HG03565 (cell line): ENCODE measurements at regions not wholly inside any gene's neighbourhood (a gene's known extent, or its start where the extent isn't known, plus 50 kb on each side); places are given as distances from the start of the nearest gene placed in this dataset.
"Not testable (repeated sequence)": the region's sequence is repeated elsewhere in the genome, so short reads cannot be mapped to it uniquely, and the experiment has no call there.

Source experiments
- ATAC-seq: cut with Tn5 transposase; IDR thresholded peaks from one replicate; pipeline ENCODE4 v1.9.1; 2021; ENCODE audit warnings: mild to moderate bottlenecking, moderate library complexity; ENCODE audit not compliant: unreplicated experiment

DNA sequence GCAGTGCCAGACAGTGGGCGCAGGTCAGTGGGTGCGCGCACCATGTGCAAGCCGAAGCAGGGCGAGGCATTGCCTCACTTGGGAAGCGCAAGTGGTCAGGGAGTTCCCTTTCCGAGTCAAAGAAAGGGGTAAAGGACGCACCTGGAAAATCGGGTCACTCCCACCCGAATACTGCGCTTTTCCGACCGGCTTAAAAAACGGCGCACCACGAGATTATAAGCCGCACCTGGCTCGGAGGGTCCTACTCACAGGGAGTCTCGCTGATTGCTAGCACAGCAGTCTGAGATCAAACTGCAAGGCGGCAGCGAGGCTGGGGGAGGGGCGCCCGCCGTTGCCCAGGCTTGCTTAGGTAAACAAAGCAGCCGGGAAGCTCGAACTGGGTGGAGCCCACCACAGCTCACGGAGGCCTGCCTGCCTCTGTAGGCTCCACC is 77.9 kb downstream of the NR4A2 start:
- ATAC-seq, result not testable (repeated sequence)

GRCh38 chr2:156253765-156254164 is 78.8 kb downstream of the NR4A2 start:
- no peak for ATAC-seq

- ATAC-seq, result no peak
Observed at GRCh38 chr2:156242874-156243273, 89.6 kb downstream of the NR4A2 start.

DNA sequence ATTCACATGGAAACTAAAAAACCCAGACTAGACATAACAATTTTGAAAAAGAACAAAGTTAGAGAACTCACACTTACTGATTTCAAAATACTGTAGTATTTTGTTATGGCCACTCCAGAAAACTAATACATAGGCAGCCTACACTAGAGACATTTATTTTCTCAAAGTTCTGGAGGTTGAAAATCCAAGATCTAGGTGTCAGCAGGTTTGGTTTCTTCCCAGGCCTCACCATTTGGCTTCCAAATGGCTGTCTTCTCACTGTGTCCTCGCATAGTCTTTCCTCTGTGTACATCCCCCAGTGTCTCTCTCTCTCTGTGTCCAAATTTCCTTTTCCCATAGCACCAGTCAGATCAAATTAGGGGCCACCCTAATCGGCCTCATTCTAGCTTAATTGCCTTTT is 95.0 kb downstream of the NR4A2 start:
- no peak for ATAC-seq

DNA sequence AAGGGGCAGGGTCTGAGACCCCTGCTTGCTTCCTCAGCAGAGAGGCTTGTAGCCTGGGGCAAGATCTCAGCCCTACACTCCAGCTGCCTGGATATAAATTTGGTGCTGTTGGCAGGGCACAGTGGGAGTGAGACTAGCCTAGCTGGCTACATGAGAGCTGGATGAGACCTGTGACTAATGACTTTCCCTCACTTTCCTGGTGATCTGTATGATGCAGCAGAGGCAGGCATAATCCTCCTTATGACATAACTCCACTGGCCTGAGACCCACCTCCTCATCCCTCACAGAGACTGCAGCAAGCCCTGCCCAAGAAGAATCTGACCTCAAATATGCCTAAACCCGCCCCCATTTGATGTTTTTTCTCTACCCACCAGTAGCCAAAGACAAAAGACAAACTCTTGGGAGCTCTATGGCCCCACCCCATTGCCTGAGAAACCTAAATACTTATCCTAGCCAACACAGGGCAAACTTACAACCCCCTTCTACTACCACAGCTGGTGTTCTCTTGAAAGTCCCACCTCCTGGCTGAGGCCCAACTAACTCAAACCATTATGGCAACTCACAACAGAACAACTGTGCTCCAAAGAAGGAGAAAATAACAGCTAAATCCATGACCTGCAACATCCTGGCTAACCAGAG is 102.7 kb downstream of the NR4A2 start:
- ATAC-seq, result no peak

GRCh38 chr2:156223328-156223727 is 109.2 kb downstream of the NR4A2 start:
- not testable (repeated sequence) for ATAC-seq

DNA sequence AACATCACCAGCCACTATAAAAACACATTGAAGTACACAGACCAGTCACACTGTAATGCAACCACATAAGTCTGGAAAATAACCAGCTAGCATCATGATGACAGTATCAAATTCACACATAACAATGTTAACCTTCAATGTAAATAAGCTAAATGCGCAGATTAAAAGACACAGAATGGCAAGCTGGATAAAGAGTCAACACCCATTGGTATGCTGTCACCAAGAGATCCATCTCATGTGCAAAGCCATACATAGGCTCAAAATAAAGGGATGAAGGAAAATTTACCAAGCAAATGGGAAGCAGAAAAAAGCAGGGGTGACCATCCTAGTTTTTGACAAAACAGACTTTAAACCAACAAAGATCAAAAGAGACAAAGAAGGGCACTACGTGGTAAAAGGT is 110.8 kb downstream of the NR4A2 start:
- no peak for ATAC-seq

DNA sequence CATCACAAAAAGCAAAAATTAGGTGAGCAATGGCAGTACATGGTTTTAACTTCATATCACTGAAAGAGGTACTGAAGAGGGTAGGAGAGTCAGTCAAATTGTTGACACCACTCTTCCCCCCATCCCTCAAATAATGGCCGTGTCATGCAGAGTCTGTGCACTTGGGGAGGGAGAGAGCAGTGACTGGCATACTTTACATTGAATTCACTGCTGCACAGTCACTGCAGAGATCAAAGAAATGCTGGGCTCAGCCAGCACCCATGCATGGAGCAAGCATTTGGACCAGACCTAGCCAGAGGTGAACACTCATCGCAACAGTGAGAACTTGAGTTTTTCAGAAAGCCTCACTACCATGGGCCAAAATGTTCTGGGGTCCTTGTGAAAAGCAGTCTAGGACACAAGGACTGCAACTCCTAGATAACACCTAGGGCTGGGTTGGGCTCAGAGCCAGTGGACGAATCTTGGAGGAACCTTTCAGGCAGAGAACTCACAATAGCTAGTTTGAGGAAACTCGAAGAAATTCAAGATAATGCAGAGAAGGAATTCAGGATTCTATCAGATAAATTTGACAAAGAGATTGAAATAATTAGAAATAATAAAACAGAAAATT is 112.9 kb downstream of the NR4A2 start:
- no peak for ATAC-seq

DNA sequence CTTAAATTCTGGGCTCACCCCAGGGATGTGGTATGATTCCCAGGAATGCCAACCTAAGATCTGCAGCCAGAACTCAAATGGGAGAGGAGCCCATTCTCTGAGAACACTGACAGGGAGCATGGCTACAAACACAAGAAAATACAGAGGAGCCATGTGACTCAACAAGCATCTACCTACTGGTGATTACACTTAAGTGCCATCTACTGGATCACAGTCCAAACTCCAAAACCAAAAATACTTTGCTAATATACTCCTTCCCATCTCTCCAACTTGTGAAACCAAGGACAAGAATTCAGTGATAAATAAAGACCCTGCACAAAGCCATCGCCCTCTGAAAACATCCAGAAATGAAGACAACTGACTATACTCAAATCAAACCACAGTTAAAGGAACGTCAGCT is 116.9 kb downstream of the NR4A2 start:
- no peak for ATAC-seq

GRCh38 chr2:156211318-156211717 is 121.2 kb downstream of the NR4A2 start:
- ATAC-seq, result no peak

DNA sequence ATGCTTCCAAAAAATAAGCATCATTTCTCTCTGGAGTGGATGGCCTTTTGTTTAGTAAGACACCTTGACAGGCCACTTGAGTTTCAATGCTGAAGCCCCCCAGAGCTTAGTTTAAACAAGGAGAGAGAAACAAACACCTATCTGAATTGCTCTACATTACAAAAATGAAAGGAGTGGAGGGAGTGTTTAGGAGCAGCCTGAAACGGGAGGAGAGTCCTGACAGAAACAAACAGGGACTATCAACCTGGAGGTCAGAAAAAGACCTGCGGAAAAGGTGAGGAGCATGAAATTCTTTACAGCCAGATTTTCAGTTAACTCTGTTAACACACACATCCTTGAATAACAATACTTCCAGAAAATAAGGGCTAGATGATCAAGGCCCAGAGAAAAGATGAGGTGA is 126.2 kb downstream of the NR4A2 start:
- no peak for ATAC-seq

- ATAC-seq, result no peak
Observed at GRCh38 chr2:156199588-156199987, 132.9 kb downstream of the NR4A2 start.

DNA sequence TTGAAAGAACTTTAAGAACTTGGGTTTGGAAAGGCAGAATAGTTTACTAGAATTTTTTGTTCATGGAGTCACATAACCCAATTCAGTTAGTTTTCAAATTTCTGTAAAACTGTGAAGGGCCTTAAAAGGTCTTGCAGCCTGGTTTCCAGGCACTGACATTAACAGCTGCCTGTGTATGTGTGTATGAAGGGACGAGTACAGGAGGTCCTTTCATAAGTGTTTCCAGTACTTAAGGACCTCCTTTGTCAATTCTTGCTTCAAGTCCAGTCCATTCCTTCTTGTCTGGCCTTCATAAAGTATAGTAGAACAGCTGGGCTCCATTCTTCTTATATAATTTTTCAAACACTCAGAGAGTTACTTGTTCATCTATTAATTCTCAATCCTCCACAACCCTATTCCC is 136.5 kb downstream of the NR4A2 start:
- ATAC-seq, result no peak

DNA sequence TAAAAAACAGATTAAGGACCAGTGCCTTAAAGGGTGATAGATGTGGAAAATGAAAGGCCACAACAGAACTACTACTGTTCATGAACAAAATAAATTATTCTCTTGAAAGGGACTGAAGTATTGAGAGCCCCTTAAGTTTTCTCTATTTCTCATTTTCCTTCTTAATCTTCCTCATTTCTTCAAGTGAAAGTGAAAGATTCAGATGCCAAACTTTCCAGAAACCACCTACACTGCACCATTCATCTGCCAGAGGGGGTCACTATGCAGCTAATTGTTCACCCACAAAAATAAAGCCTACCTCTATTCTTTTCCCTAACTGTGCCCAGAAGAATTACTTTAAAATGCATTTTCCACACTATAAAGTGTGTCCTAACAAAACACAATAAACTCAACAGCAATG is 140.1 kb downstream of the NR4A2 start:
- peak; percentile 60 for ATAC-seq

DNA sequence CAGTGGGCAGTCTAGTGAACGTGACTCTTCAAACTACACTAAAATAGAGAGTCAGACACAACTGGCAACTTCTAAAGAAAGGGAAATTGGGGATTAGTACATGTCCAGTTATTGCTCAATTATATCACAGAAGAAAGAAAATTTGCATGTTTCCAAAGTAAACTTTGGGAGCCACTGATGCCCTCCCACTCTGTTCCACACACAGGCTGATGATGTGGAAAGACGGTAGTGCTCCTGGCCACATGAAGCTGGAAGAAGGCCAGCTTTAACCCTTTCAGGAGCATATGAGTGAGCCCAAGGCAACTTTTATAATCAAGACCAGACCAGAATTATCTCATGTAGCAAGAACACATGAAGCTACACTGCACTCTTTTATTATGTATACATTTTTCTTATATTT is 141.0 kb downstream of the NR4A2 start:
- no peak for ATAC-seq

- no peak for ATAC-seq
Observed at GRCh38 chr2:156190517-156190916, 142.0 kb downstream of the NR4A2 start.

DNA sequence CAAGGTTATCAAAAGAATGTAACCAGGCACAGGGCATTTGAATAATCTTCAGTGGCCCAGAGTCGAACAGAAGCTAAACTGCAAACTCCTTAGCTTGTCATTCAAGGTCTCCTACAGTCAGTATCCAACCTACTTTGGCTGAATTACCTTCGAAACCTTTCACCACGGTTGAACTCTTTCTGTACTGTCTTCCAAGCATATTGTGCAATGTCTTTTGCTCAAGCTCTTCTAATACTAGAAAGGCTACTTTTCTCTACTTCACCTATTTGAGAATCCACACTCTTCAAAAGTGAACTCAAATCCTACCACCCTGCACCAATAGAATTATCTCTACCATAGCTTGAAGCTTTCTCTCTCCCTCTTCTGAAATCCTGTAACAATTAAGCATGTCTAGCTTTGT is 142.9 kb downstream of the NR4A2 start:
- ATAC-seq, result no peak

DNA sequence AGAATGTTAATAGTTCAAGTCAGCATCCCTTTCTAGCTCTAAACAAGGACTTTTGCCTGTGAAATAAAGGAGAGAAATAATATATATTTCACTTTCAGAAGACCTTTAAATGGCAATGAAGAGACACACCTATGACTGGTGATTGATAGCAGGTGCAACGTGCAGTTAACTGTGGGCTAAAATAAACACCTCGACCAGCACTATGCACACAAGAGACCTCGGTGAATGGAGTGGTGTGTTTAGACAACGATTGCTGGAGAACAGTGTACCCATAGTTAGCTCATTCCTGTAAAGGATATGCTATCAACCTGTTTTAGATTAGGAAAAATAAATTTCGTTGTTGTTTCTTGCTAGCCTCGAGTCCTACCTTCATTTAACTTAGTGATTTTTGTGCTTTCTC is 143.4 kb downstream of the NR4A2 start:
- ATAC-seq, result no peak

DNA sequence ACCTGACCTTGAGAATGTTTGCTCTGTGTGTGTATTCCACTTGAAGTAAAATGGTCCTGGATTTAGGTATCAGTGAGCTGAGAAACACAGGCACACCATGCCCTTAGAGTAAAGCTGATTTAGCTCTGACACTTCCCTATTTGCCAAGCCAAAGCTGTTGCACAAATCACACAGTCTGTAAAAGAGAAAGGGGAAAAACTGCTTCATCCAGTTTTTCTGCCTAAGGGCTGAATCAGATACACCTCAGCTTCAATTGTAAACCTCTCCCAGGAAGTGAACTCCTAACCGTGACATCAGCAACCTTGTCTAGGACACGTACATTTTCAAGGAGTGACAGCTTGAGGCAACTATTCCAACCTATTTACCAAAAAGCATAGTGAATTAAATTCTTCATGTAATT is 150.4 kb downstream of the NR4A2 start:
- ATAC-seq, result no peak

DNA sequence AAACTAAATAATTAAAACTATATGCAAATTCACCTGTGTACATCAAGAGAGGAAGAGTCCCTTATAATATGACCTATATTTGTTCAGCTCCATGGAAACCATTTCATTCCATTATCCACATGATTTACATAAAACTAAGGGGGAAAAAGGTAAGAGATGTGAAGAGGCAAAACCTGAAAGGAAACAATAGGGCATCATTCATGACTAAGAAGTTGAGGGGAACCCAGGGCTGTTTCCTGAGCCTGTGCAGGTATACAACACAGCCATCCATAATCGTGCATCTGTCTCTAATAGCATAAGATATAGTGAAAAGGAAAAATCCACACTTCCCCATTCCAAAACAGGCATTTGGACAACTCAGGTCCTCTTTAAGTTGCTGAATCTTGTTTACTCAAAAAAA is 151.3 kb downstream of the NR4A2 start:
- no peak for ATAC-seq

- no peak for ATAC-seq
Observed at GRCh38 chr2:156177654-156178053, 154.9 kb downstream of the NR4A2 start.

- no peak for ATAC-seq
Observed at GRCh38 chr2:156175946-156176345, 156.6 kb downstream of the NR4A2 start.

DNA sequence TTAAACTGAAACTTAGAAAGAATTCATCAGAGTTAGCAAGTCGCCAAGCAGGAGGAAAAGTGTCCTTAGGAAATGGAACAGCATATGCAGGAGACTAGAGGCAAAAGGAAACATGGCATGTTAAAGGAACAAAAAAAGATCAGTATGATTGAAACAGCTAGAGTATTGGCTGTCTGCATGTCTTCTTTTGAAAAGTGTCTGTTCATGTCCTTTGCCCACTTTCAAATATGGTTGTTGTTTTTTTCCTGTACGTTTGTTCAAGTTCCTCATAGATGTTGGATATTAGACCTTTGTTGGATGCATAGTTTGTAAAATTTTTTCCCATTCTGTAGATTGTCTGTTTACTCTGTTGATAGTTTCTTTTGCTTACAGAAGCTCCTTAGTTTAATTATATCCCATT is 161.6 kb downstream of the NR4A2 start:
- no peak for ATAC-seq
